ENCODE measurements at regions not wholly inside any gene's neighbourhood (a gene's known extent, or its start where the extent isn't known, plus 50 kb on each side); places are given as distances from the start of the nearest gene placed in this dataset.

GRCh38 chr1:96159379-96159778, 562.2 kb upstream of the PTBP2 start:
- ChIA-PET CTCF (no interaction called here), POLR2A (no interaction called here)
- TF ChIP-seq, protein P1, sequence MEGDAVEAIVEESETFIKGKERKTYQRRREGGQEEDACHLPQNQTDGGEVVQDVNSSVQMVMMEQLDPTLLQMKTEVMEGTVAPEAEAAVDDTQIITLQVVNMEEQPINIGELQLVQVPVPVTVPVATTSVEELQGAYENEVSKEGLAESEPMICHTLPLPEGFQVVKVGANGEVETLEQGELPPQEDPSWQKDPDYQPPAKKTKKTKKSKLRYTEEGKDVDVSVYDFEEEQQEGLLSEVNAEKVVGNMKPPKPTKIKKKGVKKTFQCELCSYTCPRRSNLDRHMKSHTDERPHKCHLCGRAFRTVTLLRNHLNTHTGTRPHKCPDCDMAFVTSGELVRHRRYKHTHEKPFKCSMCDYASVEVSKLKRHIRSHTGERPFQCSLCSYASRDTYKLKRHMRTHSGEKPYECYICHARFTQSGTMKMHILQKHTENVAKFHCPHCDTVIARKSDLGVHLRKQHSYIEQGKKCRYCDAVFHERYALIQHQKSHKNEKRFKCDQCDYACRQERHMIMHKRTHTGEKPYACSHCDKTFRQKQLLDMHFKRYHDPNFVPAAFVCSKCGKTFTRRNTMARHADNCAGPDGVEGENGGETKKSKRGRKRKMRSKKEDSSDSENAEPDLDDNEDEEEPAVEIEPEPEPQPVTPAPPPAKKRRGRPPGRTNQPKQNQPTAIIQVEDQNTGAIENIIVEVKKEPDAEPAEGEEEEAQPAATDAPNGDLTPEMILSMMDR (IDR thresholded peaks at IDR 0.05; ENCODE audit: control extremely low read depth, extremely low read depth, low read depth, missing control alignments): no peak
- no peak for DNase-seq (ENCODE audit: extremely low spot score)

- TF ChIP-seq, protein P1 (IDR thresholded peaks at IDR 0.05; ENCODE audit: control extremely low read depth, extremely low read depth, low read depth, missing control alignments): no peak
- no peak for DNase-seq (ENCODE audit: extremely low spot score)
- ChIA-PET CTCF (interaction anchor here (1.1 to 1.8 kb wide), 4 partner anchors 11 to 54 kb away, joined by 3 to 4 read pairs (median 4); no protein-coding TSS in a partner anchor), POLR2A (no interaction called here)
These were observed 557.5 kb upstream of the PTBP2 start for GRCh38 chr1:96164053-96164452.

DNA sequence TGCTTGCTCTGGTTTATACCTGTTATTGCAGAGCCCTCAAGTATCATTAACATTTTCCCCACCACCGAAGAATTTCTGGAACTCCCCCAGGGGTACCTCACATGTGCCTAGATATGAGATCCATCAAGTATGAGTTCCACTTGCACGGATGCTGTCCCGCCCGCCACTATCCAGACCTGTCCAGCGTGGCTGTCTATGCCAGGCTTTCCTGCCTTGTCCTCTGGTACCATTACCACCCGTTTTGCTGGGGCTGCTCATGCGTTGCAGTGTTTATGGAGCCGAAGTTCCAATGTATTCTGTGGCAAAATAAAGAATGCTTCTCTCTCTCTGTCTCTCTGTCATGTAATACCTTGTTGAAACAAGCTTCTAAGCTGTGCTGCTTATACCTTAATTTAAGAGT, 543.5 kb upstream of the PTBP2 start:
- TF ChIP-seq, protein P1 (IDR thresholded peaks at IDR 0.05; ENCODE audit: control extremely low read depth, extremely low read depth, low read depth, missing control alignments): no peak
- ChIA-PET POLR2A (no interaction called here), CTCF (interaction anchor here (1.0 kb wide), 1 partner anchor 17 kb away, joined by 3 read pairs; no protein-coding TSS in a partner anchor)
- DNase-seq (ENCODE audit: extremely low spot score): no peak

GRCh38 chr1:96183485-96183884, 538.1 kb upstream of the PTBP2 start:
- ChIA-PET POLR2A (no interaction called here), CTCF (interaction anchor here (1.0 kb wide), 1 partner anchor 11 kb away, joined by 3 read pairs; no protein-coding TSS in a partner anchor)
- TF ChIP-seq, protein P1 (IDR thresholded peaks at IDR 0.05; ENCODE audit: control extremely low read depth, extremely low read depth, low read depth, missing control alignments): no peak
- no peak for DNase-seq (ENCODE audit: extremely low spot score)

DNA sequence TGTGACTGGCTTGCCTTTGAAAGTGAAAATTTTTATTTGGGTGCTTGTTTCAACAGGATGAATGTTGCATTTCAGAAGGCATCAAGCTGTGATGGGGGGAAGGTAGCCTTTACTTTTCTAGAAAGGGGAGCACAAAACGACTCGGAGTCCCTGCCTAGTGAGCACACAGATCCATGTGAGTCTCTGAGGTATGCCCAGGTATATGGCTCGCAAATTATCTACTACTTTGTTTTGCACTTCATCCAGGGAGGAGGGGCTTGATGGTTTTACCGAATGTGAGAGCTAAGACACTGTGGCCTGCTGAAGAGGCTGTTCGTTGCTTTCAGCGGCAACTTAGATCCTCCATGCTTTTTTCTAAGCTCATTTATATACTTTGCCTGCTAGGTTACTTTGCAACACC, 537.7 kb upstream of the PTBP2 start:
- CTCF ChIA-PET: interaction anchor here (1.0 kb wide), 1 partner anchor 11 kb away, joined by 3 read pairs; no protein-coding TSS in a partner anchor
- DNase-seq (ENCODE audit: extremely low spot score): no peak
- TF ChIP-seq, protein P1 (IDR thresholded peaks at IDR 0.05; ENCODE audit: control extremely low read depth, extremely low read depth, low read depth, missing control alignments): no peak
- POLR2A ChIA-PET: no interaction called here

DNA sequence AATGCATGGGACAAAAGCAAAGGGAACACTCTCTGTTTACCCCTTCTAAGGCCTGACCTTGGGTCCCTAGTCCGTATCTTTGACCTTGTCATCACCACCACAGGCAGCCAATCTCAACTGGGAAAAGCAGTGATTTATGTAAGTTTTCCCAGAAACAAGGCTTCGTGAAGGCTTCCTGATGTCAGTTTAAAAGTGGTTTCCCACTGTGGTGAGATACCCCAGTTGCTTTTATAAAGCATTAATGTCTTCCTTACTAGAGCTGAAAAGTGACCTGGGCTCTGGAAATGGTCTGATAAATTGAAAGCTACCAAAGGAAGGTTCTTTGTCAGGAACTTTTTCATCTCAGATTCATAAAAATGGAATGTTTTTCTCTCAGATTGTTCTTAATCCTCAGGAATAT, 536.4 kb upstream of the PTBP2 start:
- TF ChIP-seq, protein P1 (IDR thresholded peaks at IDR 0.05; ENCODE audit: control extremely low read depth, extremely low read depth, low read depth, missing control alignments): no peak
- POLR2A ChIA-PET: no interaction called here
- CTCF ChIA-PET: no interaction called here
- DNase-seq (ENCODE audit: extremely low spot score): no peak

- TF ChIP-seq, protein P1 (IDR thresholded peaks at IDR 0.05; ENCODE audit: control extremely low read depth, extremely low read depth, low read depth, missing control alignments): no peak
- POLR2A ChIA-PET: no interaction called here
- no peak for DNase-seq (ENCODE audit: extremely low spot score)
- CTCF ChIA-PET: no interaction called here
These were observed 534.6 kb upstream of the PTBP2 start for GRCh38 chr1:96187020-96187419.

Data from GM10248 (cell line).